ENCODE measurements at regions not wholly inside any gene's neighbourhood (a gene's known extent, or its start where the extent isn't known, plus 50 kb on each side); places are given as distances from the start of the nearest gene placed in this dataset.

DNA sequence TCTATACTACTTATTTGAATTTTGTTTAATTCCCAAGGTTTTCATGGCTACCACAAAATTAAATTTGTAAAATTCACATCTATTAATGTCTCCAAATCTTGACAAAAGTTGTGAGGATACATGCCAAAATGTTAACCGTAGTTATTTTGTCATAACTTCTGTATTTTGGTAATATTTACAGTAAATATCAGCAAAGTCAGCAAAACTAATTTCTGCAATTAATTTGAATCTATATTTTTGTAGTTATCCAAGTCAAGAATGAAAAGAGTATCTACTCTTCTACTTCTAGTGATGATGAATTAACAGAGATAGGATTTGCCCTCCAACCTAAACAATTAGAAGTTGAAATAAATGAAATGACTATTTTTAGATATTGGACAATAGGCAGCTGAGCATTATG, 238.9 kb downstream of the CYP26B1 start:
- Histone ChIP-seq H3K27me3 (no peaks in the 10 kb centered on the region), H3K9me3 (peaks cover 3 to 10% (median 4%) of the 10 kb centered on the region in 4 donors), H3K4me3 (no peak overlapping the region), H3K27ac (no peak overlapping the region), H3K36me3 (no peaks in the 10 kb centered on the region), H3K4me1 (no peaks in the 10 kb centered on the region)
- DNase-seq (no peak), ATAC-seq (ENCODE audit: low FRiP score in 2 of 2) (no peak)
- 94% methylated on average over 1 of the region's 1 CpG for WGBS, 2 donors
- no peak for TF ChIP-seq POLR2AphosphoS5 (IDR thresholded peaks at IDR 0.05)

DNA sequence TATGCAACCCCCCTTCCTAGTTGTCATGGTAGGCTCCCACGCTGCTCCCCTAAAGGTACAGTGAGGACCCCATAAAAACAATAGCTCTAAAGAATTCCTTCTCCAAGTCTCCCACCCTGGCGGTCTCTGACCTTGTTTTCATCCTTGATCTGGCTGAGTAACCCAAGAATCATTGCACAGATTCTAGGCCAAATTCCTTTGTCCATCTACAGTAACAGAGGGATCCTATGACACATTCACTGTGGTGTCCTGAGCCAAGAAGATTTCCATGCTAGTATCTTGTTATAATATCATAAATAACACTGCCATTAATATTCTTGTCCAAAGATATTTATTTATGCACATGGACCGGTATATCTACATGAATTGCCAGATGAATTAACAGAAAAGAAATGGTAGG, 240.2 kb downstream of the CYP26B1 start:
- TF ChIP-seq, protein P1, sequence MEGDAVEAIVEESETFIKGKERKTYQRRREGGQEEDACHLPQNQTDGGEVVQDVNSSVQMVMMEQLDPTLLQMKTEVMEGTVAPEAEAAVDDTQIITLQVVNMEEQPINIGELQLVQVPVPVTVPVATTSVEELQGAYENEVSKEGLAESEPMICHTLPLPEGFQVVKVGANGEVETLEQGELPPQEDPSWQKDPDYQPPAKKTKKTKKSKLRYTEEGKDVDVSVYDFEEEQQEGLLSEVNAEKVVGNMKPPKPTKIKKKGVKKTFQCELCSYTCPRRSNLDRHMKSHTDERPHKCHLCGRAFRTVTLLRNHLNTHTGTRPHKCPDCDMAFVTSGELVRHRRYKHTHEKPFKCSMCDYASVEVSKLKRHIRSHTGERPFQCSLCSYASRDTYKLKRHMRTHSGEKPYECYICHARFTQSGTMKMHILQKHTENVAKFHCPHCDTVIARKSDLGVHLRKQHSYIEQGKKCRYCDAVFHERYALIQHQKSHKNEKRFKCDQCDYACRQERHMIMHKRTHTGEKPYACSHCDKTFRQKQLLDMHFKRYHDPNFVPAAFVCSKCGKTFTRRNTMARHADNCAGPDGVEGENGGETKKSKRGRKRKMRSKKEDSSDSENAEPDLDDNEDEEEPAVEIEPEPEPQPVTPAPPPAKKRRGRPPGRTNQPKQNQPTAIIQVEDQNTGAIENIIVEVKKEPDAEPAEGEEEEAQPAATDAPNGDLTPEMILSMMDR (IDR thresholded peaks at IDR 0.05), result no peak
- TF ChIP-seq EP300 (IDR thresholded peaks at IDR 0.05), result no peak
- no peak for TF ChIP-seq POLR2AphosphoS5 (IDR thresholded peaks at IDR 0.05)
- no peak for TF ChIP-seq POLR2A (IDR thresholded peaks at IDR 0.05)
- no peaks in the 10 kb centered on the region for H3K4me1 ChIP-seq
- H3K4me3 ChIP-seq, result no peak overlapping the region
- WGBS, 2 donors, result 78 to 86% methylated on average over 3 of the region's 3 CpGs
- ATAC-seq (ENCODE audit: low FRiP score in 2 of 2) (no peak), DNase-seq (no peak)
- H3K27ac ChIP-seq, result no peak overlapping the region
- H3K36me3 ChIP-seq, result no peaks in the 10 kb centered on the region
- H3K9me3 ChIP-seq, result peaks cover 3 to 10% (median 4%) of the 10 kb centered on the region in 4 donors
- H3K27me3 ChIP-seq, result no peaks in the 10 kb centered on the region

DNA sequence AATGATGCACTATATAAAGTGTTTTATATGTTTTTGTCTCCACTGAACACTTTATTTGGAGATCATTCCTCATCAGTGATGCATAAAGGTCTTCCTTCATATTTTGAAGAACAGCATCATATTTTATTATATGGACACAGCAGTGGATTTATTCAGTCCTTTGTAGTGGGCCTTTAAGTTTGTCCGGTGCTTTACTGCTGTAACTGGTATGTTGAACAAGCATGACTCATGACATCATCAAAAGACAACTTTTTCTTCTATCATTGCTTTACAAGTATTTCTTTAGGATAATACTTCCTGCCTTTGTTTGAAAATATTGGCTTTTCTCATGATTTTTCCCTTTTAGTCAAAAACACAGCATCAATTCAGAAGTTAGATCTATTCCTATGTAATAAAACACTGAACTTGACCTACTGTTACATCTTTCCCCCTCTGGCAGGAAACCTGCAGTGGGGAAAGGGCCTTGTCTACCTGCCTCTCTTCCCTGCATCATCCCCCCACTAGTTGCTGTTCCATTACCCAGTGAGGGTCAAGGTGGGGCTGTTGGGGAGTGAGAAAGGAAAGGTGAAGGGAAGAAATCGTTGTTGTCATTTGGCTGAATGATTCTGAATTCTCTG, 241.2 kb downstream of the CYP26B1 start:
- ATAC-seq (ENCODE audit: low FRiP score in 2 of 2) (no peak), DNase-seq (no peak)
- H3K36me3 ChIP-seq, result no peaks in the 10 kb centered on the region
- peaks cover 3 to 10% (median 4%) of the 10 kb centered on the region in 4 donors for H3K9me3 ChIP-seq
- H3K4me1 ChIP-seq, result no peaks in the 10 kb centered on the region
- H3K27me3 ChIP-seq, result no peaks in the 10 kb centered on the region
- 92 to 93% methylated on average over 2 of the region's 2 CpGs for WGBS, 2 donors
- no peak for TF ChIP-seq POLR2A (IDR thresholded peaks at IDR 0.05)
- TF ChIP-seq EP300 (IDR thresholded peaks at IDR 0.05), result no peak
- no peak for TF ChIP-seq POLR2AphosphoS5 (IDR thresholded peaks at IDR 0.05)
- TF ChIP-seq, protein P1 (IDR thresholded peaks at IDR 0.05), result no peak
- H3K27ac ChIP-seq, result no peak overlapping the region
- no peak overlapping the region for H3K4me3 ChIP-seq

DNA sequence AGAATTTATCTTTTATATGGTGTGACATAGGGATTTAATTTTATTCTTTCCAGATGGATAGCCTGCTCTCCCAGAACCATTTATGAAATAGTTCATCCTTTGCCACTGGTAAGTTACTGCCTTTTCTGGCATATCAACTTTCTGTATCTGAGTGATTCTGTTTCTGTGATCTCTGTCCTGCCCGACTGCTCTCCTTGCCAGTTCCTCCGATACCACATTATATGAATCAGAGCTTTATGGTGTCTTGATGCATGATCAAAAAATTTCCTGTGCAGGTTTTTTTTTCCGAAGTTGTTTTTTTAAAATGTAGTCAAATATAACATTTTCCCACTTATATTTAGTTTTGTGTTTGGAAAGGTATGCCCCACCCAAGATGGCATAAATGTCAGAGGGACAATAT, 242.5 kb downstream of the CYP26B1 start:
- no peaks in the 10 kb centered on the region for H3K27me3 ChIP-seq

DNA sequence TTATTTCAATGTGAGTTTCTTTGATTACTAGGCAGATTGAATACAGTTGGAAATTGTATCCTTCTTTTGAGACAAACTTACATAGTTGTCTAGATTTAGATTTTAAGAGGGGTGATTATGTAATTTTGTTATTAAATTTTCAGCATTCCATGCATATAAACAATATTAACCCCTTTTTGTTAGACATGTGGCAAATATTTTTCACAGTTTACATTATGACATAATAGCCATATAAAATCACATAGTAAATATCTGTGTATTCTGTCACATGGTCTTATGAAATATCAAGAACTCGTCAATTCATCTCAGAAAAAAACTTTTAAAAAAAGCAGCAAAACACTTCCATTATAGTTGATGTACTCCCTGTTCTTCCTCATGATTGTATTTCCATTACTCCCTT, 243.8 kb downstream of the CYP26B1 start:
- Histone ChIP-seq H3K27me3 (no peaks in the 10 kb centered on the region), H3K27ac (no peak overlapping the region), H3K4me3 (no peak overlapping the region), H3K36me3 (no peaks in the 10 kb centered on the region), H3K9me3 (no peaks in the 10 kb centered on the region), H3K4me1 (no peaks in the 10 kb centered on the region)
- ATAC-seq (ENCODE audit: low FRiP score in 2 of 2), result no peak
- 68 to 87% methylated on average over 1 of the region's 1 CpG for WGBS, 2 donors
- no peak for DNase-seq
- TF ChIP-seq, protein P1 (IDR thresholded peaks at IDR 0.05), result no peak
- no peak for TF ChIP-seq EP300 (IDR thresholded peaks at IDR 0.05)

More for the DNA sequence above, 242.5 kb downstream of the CYP26B1 start:
- ATAC-seq (ENCODE audit: low FRiP score in 2 of 2), result no peak
- Histone ChIP-seq H3K4me3 (no peak overlapping the region), H3K9me3 (peaks cover 0 to 5% (median 3%) of the 10 kb centered on the region in 4 donors), H3K27ac (no peak overlapping the region), H3K36me3 (no peaks in the 10 kb centered on the region), H3K4me1 (no peaks in the 10 kb centered on the region)
- no peak for DNase-seq
- WGBS, 2 donors, result 88 to 90% methylated on average over 3 of the region's 3 CpGs
- TF ChIP-seq POLR2A (IDR thresholded peaks at IDR 0.05) (no peak), POLR2AphosphoS5 (IDR thresholded peaks at IDR 0.05) (no peak), EP300 (IDR thresholded peaks at IDR 0.05) (no peak)
- TF ChIP-seq, protein P1 (IDR thresholded peaks at IDR 0.05), result no peak
